Neural cell (in vitro differentiated cells): ENCODE measurements at regions not wholly inside any gene's neighbourhood (a gene's known extent, or its start where the extent isn't known, plus 50 kb on each side); places are given as distances from the start of the nearest gene placed in this dataset.

Experiments used
- H2AFZ ChIP-seq: fragments of 200-600, 300-800 bp; sonication (generic), shearing (Covaris generic); 2 replicates; pipeline ENCODE4 v1.6.0; 2014; ENCODE audit warnings: low read depth, mild to moderate bottlenecking, antibody characterized with exemption, low read length, moderate library complexity
- H3F3A ChIP-seq: fragments of 200-600 bp; shearing (Covaris generic); 2 replicates; pipeline ENCODE4 v1.6.1; 2016; ENCODE audit warnings: mild to moderate bottlenecking, moderate library complexity, mixed read lengths, antibody characterized with exemption, low read length; ENCODE audit not compliant: insufficient read depth, poor library complexity, severe bottlenecking
- H3K27ac ChIP-seq: fragments of 200-600, 300-800 bp; sonication (generic), shearing (Covaris generic); 2 replicates; pipeline ENCODE4 v1.5.1; 2014; ENCODE audit warnings: mild to moderate bottlenecking, low read length, moderate library complexity
- H3K27me3 ChIP-seq: fragments of 300-800, 200-600 bp; sonication (generic), shearing (Covaris generic); 2 replicates; pipeline ENCODE4 v1.6.0; 2014; ENCODE audit warnings: mild to moderate bottlenecking, low read depth, low read length, moderate library complexity; ENCODE audit not compliant: insufficient read depth
- H3K36me3 ChIP-seq: fragments of 300-800, 200-600 bp; sonication (generic), shearing (Covaris generic); 2 replicates; pipeline ENCODE4 v1.5.1; 2014; ENCODE audit warnings: mild to moderate bottlenecking, antibody characterized with exemption, low read length, moderate library complexity; ENCODE audit not compliant: insufficient read depth
- H3K4me2 ChIP-seq: fragments of 300-800, 200-600 bp; sonication (generic), shearing (Covaris generic); 2 replicates; pipeline ENCODE4 v1.6.0; 2014; ENCODE audit warnings: mild to moderate bottlenecking, low read length
- H3K4me3 ChIP-seq: fragments of 300-800, 200-600 bp; sonication (generic), shearing (Covaris generic); 2 replicates; pipeline ENCODE4 v1.5.1; 2014; ENCODE audit warnings: mild to moderate bottlenecking, low read length, moderate library complexity
- H3K79me2 ChIP-seq: fragments of 200-600 bp; shearing (Covaris generic); replicated peaks from 2 replicates; pipeline ENCODE4 v1.6.0; 2014; ENCODE audit warnings: mild to moderate bottlenecking, low read length, moderate library complexity; ENCODE audit not compliant: insufficient read depth
- H3K9ac ChIP-seq: fragments of 300-800, 200-600 bp; sonication (generic), shearing (Covaris generic); 2 replicates; pipeline ENCODE4 v1.6.1; 2016; ENCODE audit warnings: mild to moderate bottlenecking, low read length, mixed read lengths
- H3K9me2 ChIP-seq: fragments of 200-600 bp; shearing (Covaris generic); 2 replicates; pipeline ENCODE4 v1.6.1; 2016; ENCODE audit warnings: mild to moderate bottlenecking, low read length, mixed read lengths; ENCODE audit not compliant: insufficient read depth
- H3K9me3 ChIP-seq: fragments of 200-600, 300-800 bp; sonication (generic), shearing (Covaris generic); 2 replicates; pipeline ENCODE4 v1.6.1; 2016; ENCODE audit warnings: mild to moderate bottlenecking, mixed run types, low read length, moderate library complexity, mixed read lengths
- H4K20me1 ChIP-seq: fragments of 200-600 bp; shearing (Covaris generic); 2 replicates; pipeline ENCODE4 v1.6.1; 2016; ENCODE audit warnings: mild to moderate bottlenecking, mixed run types; ENCODE audit not compliant: insufficient read depth
- CTCF ChIP-seq: fragments of 450-650 bp; IDR thresholded peaks from 2 replicates; pipeline ENCODE4 v1.5.1; 2014; ENCODE audit warnings: antibody characterized with exemption, mild to moderate bottlenecking, moderate library complexity; ENCODE audit not compliant: poor library complexity, severe bottlenecking
- EP300 ChIP-seq: fragments of 450-650 bp; conservative IDR thresholded peaks from 2 replicates; pipeline ENCODE4 v1.6.1; 2014; ENCODE audit warnings: antibody characterized with exemption, mild to moderate bottlenecking, moderate library complexity; ENCODE audit not compliant: poor library complexity, severe bottlenecking
- EZH2 ChIP-seq: fragments of 200-600, 300-800 bp; shearing (Covaris generic), sonication (generic); IDR thresholded peaks from 2 replicates; pipeline ENCODE4 v1.6.1; 2014; ENCODE audit warnings: antibody characterized with exemption, low read length, borderline replicate concordance, mild to moderate bottlenecking; ENCODE audit not compliant: insufficient read depth, poor library complexity, severe bottlenecking
- MXI1 ChIP-seq: fragments of 450-650 bp; conservative IDR thresholded peaks from 2 replicates; pipeline ENCODE4 v1.6.1; 2014; ENCODE audit warnings: antibody characterized with exemption, mild to moderate bottlenecking; ENCODE audit not compliant: poor library complexity, severe bottlenecking
- POLR2AphosphoS5 ChIP-seq: IDR thresholded peaks from 2 replicates; pipeline ENCODE4 v1.6.1; 2012
- RAD21 ChIP-seq: fragments of 450-650 bp; conservative IDR thresholded peaks from 2 replicates; pipeline ENCODE4 v1.6.1; 2014; ENCODE audit warnings: antibody characterized with exemption, mild to moderate bottlenecking, moderate library complexity
- REST ChIP-seq: IDR thresholded peaks from 2 replicates; pipeline ENCODE4 v1.6.1; 2012; ENCODE audit warnings: borderline replicate concordance
- SMC3 ChIP-seq: fragments of 450-650 bp; conservative IDR thresholded peaks from 2 replicates; pipeline ENCODE4 v1.6.1; 2014; ENCODE audit warnings: antibody characterized with exemption, mild to moderate bottlenecking, moderate library complexity; ENCODE audit not compliant: poor library complexity
- TAF1 ChIP-seq: IDR thresholded peaks from 2 replicates; pipeline ENCODE4 v1.6.1; 2012; ENCODE audit warnings: low read depth

DNA sequence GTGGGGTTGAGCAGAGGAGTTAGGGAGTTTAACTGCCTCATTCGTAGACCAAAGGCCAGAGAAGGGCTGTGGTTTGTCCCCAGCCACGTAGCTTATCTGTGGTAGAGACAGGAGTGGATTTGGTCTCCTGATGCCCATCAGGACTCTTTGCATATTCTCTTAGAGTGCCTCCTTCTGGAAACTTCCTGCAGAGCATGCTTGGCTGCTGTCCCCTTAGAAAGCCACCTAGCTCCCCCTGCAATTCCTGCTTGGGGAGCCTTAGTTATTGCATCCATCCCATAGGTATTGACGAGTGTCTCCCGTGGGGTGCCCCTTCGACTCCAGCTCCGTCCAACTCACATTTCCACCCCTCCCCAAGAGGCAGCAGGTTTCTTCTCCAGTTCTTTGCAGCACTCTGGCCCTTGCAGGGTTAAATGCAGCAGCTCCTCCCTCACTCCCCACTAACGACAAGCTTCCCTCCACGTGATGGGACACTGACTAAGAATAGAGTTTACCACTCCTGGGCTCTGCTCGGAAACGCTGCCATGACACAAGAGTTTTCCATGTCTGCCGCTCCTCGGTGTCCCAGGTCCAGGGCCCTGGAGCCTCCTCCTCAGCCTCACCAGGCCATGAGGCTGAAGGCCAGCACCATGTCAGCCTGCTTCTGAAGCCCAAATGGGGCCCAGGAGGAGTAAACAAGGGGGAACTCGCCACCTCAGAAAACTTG lies 147.8 kb upstream of the UNC5B start:
- Histone ChIP-seq H3K27ac (no peak overlapping the region), H3K36me3 (no peaks in the 10 kb centered on the region), H3K4me3 (no peak overlapping the region), H3K9me3 (no peaks in the 10 kb centered on the region), H3K4me2 (no peak overlapping the region), H3K27me3 (no peaks in the 10 kb centered on the region), H3F3A (no peaks in the 10 kb centered on the region), H3K79me2 (no peaks in the 10 kb centered on the region), H2AFZ (no peak overlapping the region), H4K20me1 (no peaks in the 10 kb centered on the region), H3K9ac (no peak overlapping the region), H3K9me2 (no peaks in the 10 kb centered on the region)
- no peak for TF ChIP-seq RAD21
- TF ChIP-seq SMC3, result no peak
- TF ChIP-seq TAF1, result no peak
- TF ChIP-seq REST, result no peak
- TF ChIP-seq MXI1, result no peak
- TF ChIP-seq POLR2AphosphoS5, result no peak
- no peak for TF ChIP-seq EP300
- TF ChIP-seq CTCF, result no peak
- TF ChIP-seq EZH2, result no peak

DNA sequence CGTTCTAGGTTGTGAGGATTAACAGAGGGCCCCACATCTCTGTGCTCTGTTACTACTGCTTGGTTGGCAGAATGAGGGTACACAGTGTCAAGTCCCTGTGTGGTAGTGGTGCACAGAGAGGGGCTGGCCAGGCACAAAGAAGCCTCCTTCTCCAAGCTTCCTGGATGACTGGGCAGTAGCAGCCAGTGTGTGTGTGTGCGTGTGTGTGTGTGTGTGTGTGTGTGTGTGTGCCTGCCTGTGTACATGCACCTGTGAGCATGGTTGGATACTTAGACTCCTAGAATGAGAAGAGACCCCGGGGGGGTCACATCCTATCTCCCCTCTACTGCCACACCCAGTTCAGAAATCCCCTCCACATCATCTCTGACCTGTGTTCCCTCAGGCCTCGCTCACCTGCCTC lies 146.7 kb upstream of the UNC5B start:
- H3K4me2 ChIP-seq, result no peak overlapping the region
- H4K20me1 ChIP-seq, result no peaks in the 10 kb centered on the region
- no peak overlapping the region for H2AFZ ChIP-seq
- no peak overlapping the region for H3K27ac ChIP-seq
- no peak overlapping the region for H3K9ac ChIP-seq
- no peaks in the 10 kb centered on the region for H3K9me2 ChIP-seq
- H3K27me3 ChIP-seq, result no peaks in the 10 kb centered on the region
- H3F3A ChIP-seq, result no peaks in the 10 kb centered on the region
- no peak overlapping the region for H3K4me3 ChIP-seq
- no peaks in the 10 kb centered on the region for H3K9me3 ChIP-seq
- H3K36me3 ChIP-seq, result no peaks in the 10 kb centered on the region
- no peaks in the 10 kb centered on the region for H3K79me2 ChIP-seq
- TF ChIP-seq EP300 (no peak), CTCF (no peak), RAD21 (no peak), MXI1 (no peak), TAF1 (no peak), SMC3 (no peak), REST (no peak), POLR2AphosphoS5 (no peak)
